Psoas muscle (tissue), 7 donors: ENCODE measurements at regions not wholly inside any gene's neighbourhood (a gene's known extent, or its start where the extent isn't known, plus 50 kb on each side); places are given as distances from the start of the nearest gene placed in this dataset.

Source experiments
- ATAC-seq, 4 donors: fragments of 200-7000 bp; cut with Tn5 transposase; one replicate each; pipeline ENCODE4 v1.9.1; 2020; ENCODE audit warnings: moderate library complexity in 3 of 4, mild to moderate bottlenecking in 2 of 4
- DNase-seq, 2 donors: peaks; one replicate each; pipeline ENCODE4 v3.0.0-alpha.2; 2020
- H3K27ac ChIP-seq: fragments of 200-600 bp; one replicate; pipeline ENCODE4 v1.8.0; 2022
- H3K27me3 ChIP-seq, 3 donors: fragments of 200-600 bp in 1 of 3; one replicate each; pipeline versions ENCODE4 v1.6.1 to v1.8.0; 2013 to 2022; ENCODE audit warnings: low read length in 2 of 3, mild to moderate bottlenecking in 2 of 3, moderate library complexity in 1 of 3; ENCODE audit not compliant: insufficient read depth in 3 of 3
- H3K36me3 ChIP-seq, 2 donors: fragments of 200-600 bp in 1 of 2; one replicate each; pipeline versions ENCODE4 v1.6.1 to v1.8.0; 2013 to 2022; ENCODE audit warnings: low read depth in 1 of 2, mild to moderate bottlenecking in 1 of 2, moderate library complexity in 1 of 2; ENCODE audit not compliant: insufficient read depth in 1 of 2
- H3K4me1 ChIP-seq: fragments of 200-600 bp; one replicate; pipeline ENCODE4 v1.8.0; 2022
- H3K4me3 ChIP-seq: fragments of 200-600 bp; one replicate; pipeline ENCODE4 v1.8.0; 2022; ENCODE audit warnings: mild to moderate bottlenecking
- H3K9me3 ChIP-seq: fragments of 200-600 bp; one replicate; pipeline ENCODE4 v1.8.0; 2022
- CTCF ChIP-seq: fragments of 200-600 bp; IDR thresholded peaks from one replicate; pipeline ENCODE4 v1.8.0; 2022; ENCODE audit warnings: antibody characterized with exemption
- WGBS, 3 donors: extraction: QIAGEN DNeasy Blood & Tissue Kit; methylation state at CpG; one replicate each; pipeline versions ENCODE4 v1.1.6 to v1.1.7; 2013; 5-methylcytosine and 5-hydroxymethylcytosine counted together
- intact Hi-C, 2 donors: fragments of 100-400 bp; cut with DNase I; formaldehyde crosslinking; loops; one replicate each; pipeline versions ENCODE4 v1.11.0 to v1.14.2; 2022
- donor health status: healthy with polysubstance abuse.
- donor health status: DM: no; HTN: no; CAD: no; lungs with moderate emphysema.
- donor health status: Bipolar disorder and iron deficiency.
- donor health status: healthy.
- donor health status: DM: yes; HTN: yes; CAD: no.
- donor health status: DM: no; HTN: no; CAD: no.
- donor health status: DM: yes; HTN: yes; CAD: no.

GRCh38 chr3:76129441-76129840 is 344.1 kb upstream of the ZNF717 start:
- 61 to 71% (median 62%) methylated on average over 3 of the region's 3 CpGs for WGBS, 3 donors
- no peak overlapping the region for H3K27ac ChIP-seq
- no peaks in the 10 kb centered on the region for H3K36me3 ChIP-seq
- DNase-seq (no peak), ATAC-seq (no peak)
- no peak for TF ChIP-seq CTCF
- H3K9me3 ChIP-seq = no peaks in the 10 kb centered on the region
- no peak overlapping the region for H3K4me3 ChIP-seq
- H3K27me3 ChIP-seq = no peaks in the 10 kb centered on the region
- H3K4me1 ChIP-seq = no peaks in the 10 kb centered on the region
- intact Hi-C loops = no loop called here

DNA sequence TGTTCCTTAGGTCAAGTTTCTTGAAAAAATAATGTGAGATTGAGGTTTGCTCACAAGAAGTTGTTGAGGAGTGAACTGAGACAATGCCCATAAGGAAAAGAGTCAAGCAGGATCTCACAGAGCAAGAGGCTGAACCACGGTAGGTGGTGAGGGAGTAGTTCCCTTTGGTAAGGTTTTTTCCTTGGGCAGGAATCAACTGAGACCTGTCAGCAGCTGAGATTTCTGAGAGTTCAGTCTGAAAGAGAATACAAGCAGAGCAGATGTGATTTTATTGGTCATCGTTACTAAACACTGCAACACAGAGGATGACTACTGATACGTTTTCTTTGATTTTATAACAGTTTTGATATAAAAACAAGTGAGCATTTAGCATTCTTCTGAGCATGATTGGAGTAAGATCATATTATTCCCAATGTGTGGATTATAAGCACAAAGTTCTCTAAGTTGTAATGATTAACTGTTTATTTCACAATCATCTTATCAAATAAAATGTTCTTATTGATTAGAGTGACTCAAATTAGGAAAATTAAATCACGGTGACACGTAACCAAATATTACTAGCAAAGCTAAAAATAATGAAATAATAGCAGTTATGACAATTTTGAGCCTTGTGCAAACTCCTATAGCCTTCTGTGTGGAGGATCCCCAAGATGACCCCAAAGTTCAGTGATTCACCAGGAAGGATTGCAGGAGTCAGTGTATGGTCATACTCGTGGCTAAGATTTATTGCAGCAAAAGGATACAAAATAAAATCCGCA is 346.2 kb upstream of the ZNF717 start:
- no peaks in the 10 kb centered on the region for H3K4me1 ChIP-seq
- intact Hi-C loops = no loop called here
- no peaks in the 10 kb centered on the region for H3K27me3 ChIP-seq
- no peak overlapping the region for H3K27ac ChIP-seq
- H3K9me3 ChIP-seq = no peaks in the 10 kb centered on the region
- WGBS, 3 donors = 44 to 54% (median 53%) methylated on average over 7 of the region's 7 CpGs
- H3K36me3 ChIP-seq = no peaks in the 10 kb centered on the region
- no peak overlapping the region for H3K4me3 ChIP-seq
- no peak for ATAC-seq
- no peak for TF ChIP-seq CTCF
- no peak for DNase-seq

DNA sequence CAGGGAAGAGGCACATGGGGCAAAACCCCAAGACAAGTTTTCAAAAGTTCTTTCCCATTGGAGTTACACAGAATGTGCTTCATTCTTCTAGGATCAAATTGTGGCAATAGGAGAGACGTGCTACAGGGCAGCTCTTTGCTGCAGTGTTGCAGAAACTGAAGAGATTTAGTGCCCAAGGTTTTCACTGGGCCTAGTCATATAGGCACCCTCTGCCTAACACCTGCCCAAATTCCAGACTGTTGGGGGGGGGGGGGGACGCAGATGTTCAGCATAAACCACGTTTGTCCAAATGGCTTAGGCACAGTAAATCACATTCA is 346.8 kb upstream of the ZNF717 start:
- 11 to 22% (median 21%) methylated on average over 3 of the region's 3 CpGs for WGBS, 3 donors
- Histone ChIP-seq H3K27ac (no peak overlapping the region), H3K4me1 (no peaks in the 10 kb centered on the region), H3K36me3 (no peaks in the 10 kb centered on the region), H3K27me3 (no peaks in the 10 kb centered on the region), H3K4me3 (no peak overlapping the region), H3K9me3 (no peaks in the 10 kb centered on the region)
- TF ChIP-seq CTCF = no peak
- ATAC-seq = no peak
- intact Hi-C loops = no loop called here
- DNase-seq = no peak

DNA sequence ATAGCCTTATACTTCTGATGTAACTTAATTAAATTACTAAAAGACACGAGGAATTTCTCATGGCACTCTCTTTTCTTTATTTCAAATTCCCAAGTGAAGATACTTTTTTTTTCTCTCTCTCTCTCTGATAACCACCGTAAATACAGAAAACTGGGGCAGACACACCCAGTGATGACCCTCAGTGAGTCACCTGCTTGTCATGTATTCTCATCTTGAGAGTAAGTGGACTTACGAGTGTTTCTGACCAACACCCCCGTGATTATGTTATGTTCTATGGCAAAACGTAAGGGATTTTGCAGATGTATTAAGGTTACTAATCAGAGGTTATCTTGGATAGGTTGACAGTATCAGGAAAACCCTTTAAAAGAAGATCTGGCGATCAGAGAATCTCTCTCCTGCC is 348.8 kb upstream of the ZNF717 start:
- Histone ChIP-seq H3K27me3 (no peaks in the 10 kb centered on the region), H3K9me3 (no peaks in the 10 kb centered on the region), H3K36me3 (no peaks in the 10 kb centered on the region), H3K4me1 (no peaks in the 10 kb centered on the region), H3K4me3 (no peak overlapping the region), H3K27ac (no peak overlapping the region)
- DNase-seq = no peak
- no peak for TF ChIP-seq CTCF
- intact Hi-C loops = no loop called here
- WGBS, 3 donors = 79 to 87% (median 80%) methylated on average over 6 of the region's 6 CpGs
- ATAC-seq = no peak

GRCh38 chr3:76138921-76139320 is 353.6 kb upstream of the ZNF717 start:
- H3K4me3 ChIP-seq = no peak overlapping the region
- TF ChIP-seq CTCF = no peak
- H3K9me3 ChIP-seq = no peaks in the 10 kb centered on the region
- WGBS, 3 donors = 78 to 81% (median 78%) methylated on average over 2 of the region's 2 CpGs
- no peaks in the 10 kb centered on the region for H3K4me1 ChIP-seq
- H3K27me3 ChIP-seq = no peaks in the 10 kb centered on the region
- no peaks in the 10 kb centered on the region for H3K36me3 ChIP-seq
- intact Hi-C loops = no loop called here
- ATAC-seq (no peak), DNase-seq (no peak)
- H3K27ac ChIP-seq = no peak overlapping the region
